GM21717 (cell line): ENCODE measurements at regions not wholly inside any gene's neighbourhood (a gene's known extent, or its start where the extent isn't known, plus 50 kb on each side); places are given as distances from the start of the nearest gene placed in this dataset.
A peak's percentile ranks its signal among the peaks of the same experiment; 100 is the strongest.
"Not testable (repeated sequence)": the region's sequence is repeated elsewhere in the genome, so short reads cannot be mapped to it uniquely, and the experiment has no call there.

ENCODE experiments used
- ATAC-seq: cut with Tn5 transposase; IDR thresholded peaks from one replicate; pipeline ENCODE4 v1.9.1; 2021; ENCODE audit warnings: mild to moderate bottlenecking, moderate library complexity; ENCODE audit not compliant: unreplicated experiment

DNA sequence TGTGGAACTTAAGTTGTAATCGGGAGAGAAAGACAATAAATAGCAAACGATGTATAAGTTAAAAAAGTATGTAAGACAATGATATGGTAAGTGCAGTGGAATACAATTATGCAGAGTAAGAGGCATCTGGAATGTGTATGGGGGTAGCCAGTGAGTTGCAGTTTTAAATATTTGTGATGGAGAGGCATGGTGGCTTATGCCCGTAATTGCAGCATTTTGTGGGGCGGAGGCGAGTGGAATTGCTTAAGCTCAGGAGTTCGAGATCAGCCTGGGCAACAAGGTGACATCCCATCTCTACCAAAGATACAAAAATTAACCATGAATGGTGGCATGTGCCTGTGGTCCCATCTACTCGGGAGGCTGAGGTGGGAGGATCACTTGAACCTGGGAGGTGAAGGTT lies 52.5 kb upstream of the WDFY3 start:
- ATAC-seq, result no peak

DNA sequence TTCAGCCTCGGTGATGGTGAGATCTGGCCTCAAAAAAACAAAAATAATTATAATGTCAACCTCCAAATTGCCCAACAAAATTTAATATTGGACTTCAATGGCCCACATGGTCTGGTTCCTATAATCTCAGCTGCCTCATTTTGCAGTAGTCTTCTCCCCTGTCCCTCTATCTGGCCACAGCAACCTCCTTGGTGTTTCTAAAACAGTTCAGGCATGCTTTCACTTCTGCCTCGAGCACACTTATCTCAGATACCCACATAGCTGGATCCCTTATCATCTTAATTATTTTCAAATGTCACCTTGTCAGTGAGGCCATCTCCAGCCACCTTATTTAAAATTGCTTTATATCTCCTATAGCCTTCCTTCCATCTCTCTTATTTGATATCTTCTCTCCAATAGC lies 52.9 kb upstream of the WDFY3 start:
- ATAC-seq, result no peak

DNA sequence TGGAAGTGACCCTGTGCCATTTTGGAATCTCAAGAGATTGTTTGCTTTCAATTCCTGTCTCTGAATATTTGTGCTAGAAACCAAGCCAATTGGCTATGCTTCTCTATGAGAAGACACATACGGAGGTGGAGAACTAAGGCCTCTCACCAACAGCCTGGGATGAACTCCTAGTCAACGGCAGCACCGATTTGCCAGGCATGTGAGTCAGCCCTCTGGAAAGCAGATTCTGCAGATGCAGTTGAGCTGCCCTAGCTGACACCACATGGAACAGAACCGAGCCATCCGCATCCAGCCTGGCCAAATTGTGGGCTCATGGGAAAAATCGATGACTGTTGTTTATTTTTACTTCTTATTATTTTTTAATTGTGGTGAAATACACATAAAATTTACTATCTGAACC lies 58.2 kb upstream of the WDFY3 start:
- no peak for ATAC-seq

DNA sequence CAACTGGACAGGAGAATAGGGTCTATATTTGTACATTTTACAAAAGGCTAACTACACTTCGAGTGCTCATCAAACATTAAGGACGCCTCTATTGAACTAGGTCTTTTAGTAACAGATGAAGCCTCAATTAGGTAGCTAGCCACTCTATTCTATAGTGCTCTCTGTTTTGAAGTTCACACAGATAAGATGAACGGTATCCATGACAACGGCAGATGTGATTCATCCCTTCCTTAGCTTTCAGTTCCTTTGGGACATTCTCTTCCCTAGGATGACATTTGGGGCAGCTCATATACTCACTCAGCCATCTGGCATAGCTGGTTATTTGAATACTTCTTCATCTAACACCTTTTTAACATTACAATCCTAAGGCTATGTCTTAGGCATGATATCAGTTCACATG lies 62.4 kb upstream of the WDFY3 start:
- ATAC-seq, result no peak

DNA sequence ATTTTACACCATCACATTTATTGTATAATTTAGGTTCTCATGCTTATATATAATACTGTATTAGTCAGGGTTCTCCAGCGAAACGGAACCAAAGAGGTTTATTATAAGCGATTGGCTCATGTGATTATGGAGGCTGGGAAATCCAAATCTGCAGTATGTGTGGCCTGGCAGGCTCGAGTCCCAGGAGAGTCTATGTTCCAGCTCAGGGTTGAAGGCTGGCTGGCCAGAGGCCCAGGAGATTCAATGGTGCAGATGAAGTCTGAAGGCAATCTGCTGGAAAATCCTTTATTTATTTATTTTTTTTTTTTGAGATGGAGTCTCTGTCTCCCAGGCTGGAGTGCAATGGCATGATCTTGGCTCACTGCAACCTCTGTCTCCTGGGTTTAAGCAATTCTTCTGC lies 63.0 kb upstream of the WDFY3 start:
- no peak for ATAC-seq

DNA sequence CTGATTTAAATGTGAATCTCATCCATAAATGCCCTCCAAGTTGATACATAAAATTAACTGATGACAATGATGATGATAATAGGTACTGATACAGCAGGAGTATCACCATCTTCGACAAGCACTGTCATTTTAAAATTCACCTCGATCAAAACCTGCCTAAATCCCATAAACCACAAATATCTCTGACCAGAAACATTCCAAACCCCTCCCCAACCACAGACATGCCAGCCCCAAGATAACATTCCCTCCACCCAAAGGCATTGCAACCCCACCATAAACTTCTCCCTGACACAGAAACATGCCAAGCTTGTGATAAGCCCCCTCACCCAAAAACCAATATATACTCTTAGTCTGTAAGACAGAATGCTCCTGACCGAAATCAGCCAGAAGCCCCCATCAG lies 63.7 kb upstream of the WDFY3 start:
- no peak for ATAC-seq

DNA sequence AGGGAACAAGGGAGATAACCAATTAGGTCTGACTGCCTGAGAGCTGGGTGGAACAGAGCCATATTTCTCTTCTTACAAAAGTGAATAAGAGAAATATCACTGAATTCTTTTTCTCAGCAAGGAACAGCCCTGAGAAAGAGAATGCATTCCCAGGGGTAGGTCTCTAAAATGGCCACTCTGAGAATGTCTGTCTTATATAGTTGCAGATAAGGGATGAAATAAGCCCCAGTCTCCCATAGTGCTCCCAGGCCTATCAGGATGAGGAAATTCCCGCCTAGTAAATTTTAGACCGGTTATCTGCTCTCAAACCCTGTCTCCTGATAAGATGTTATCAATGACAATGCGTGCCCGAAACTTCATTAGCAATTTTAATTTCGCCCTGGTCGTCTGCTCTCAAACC lies 67.3 kb upstream of the WDFY3 start:
- ATAC-seq, result not testable (repeated sequence)

DNA sequence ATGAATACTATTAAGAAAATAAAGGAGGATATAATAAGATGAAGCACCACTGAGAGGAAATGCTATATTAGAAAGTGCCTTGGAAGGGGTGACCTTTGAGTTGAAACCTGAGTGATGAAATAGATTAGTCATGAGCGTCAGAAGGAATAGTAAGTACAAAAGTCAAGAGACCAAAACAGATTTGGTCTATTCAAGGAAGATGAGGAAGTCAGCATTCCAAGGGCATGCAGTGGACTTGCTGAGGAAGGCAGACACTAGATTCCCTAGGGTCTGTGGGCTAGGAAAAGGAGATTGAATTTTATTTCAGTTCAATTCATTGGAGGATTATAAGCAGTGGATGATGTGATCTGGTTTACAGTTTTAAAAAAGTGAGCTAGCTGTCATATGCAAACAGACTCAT lies 73.0 kb upstream of the WDFY3 start:
- no peak for ATAC-seq

DNA sequence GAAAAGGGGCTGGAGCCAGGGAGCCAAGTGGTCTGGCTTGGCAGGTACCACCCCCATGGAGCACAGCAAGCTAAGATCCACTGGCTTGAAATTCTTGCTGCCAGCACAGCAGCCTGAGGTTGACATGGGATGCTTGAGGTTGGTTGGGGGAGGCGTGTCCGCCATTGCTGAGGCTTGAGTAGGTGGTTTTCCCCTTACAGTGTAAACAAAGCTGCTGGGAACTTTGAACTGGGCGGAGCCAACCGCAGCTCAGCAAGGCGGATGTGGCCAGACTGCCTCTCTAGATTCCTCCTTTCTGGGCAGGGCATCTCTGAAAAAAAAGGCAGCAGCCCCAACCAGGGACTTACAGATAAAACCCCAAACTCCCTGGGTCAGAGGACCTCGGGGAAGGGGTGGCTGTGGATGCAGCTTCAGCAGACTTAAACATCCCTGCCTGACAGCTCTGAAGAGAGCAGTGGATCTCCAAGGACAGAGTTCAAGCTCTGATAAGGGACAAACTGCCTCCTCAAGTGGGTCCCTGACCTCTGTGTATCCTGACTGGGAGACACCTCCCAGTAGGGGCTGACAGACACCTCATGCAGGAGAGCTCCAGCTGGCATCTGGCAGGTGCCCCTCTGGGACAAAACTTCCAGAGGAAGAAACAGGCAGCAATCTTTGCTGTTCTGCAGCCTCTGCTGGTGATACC lies 77.5 kb upstream of the WDFY3 start:
- ATAC-seq, result not testable (repeated sequence)

DNA sequence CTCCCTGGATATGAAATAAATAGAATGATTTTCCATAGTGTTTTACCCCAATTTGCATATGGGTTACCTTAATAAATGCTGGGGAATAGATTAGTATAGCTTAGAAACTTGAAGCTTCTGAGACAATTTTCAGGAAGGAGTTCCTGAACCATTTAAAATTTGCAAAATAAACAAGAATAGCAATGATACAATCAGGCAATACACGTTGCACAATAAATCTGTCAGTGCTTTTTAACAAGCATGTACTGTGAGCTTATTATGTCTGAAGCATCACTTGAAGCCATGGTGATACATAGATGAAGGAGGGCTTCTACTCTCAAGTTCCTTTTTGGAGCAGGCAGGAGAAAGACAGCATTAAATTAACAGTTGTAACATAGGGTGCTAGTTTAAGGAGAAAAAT lies 84.2 kb upstream of the WDFY3 start:
- no peak for ATAC-seq

DNA sequence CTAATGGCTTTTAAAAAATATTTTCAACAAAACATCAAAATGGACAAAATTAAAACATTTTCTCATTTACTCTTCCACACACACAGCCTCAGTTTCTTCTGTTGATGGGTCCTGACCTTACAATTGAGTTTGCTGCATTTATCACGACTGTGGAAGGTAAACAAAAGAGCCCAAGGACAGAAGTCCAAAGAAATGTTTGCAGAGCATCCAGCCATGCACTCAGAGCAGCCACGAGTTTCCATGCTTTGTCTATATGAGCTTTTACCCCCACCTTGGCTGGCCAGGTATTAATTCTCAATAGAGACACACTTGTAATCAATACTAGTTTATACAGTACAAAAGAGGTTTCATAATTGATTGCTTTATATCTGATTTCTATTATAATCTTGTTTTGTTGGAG lies 85.0 kb upstream of the WDFY3 start:
- ATAC-seq, result no peak

DNA sequence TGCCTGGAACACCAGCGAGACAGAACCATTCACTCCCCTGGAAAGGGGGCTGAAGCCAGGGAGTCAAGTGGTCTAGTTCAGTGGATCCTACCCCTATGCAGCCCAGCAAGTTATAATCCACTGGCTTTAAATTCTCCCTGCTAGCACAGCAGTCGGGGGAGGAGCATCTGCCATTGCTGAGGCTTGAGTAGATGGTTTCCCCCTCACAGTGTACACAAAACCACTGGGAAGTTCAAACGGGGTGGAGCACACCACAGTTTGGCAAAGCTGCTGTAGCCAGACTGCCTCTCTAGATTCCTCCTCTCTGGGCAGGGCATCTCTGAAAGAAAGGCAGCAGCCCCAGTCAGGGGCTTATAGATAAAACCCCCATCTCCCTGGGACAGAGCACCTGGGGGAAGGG lies 88.4 kb upstream of the WDFY3 start:
- ATAC-seq, result not testable (repeated sequence)

DNA sequence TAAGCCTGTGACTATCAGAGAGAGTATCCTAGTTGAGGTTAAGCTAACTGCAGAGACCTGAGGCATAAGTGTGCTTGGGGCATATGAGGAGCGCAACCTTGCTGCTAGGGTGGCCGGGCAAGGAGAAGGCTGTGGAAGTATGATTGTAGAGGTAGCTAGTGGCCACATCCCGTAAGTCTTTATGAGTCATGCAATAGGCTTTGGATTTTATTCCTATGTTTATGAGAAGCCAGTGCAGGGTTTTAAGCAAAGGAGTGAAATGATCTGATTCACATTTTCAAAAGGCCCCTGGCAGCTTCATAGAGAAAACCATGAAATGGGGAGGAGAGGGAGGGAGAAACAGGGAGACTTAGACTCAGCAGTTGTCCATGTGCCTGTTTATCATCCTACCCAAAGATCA lies 92.1 kb upstream of the WDFY3 start:
- ATAC-seq, result no peak

DNA sequence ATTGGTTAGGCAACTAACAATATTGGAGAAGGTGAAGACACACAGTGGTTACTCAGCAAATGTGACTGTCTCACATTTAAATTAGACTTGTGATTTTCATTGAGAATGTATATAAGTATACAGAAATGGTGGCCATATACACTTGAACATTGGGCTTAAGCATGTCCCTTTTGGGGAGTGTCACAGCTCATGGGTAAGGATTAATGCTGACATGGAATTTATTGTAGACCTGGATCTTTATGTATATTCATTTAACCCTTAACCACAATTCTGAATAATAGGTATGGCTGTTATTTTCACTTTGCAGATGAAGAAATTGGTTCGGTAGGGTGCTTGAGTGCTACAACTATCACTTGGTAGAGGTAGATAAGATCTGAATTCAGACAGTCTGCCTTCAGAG lies 95.5 kb upstream of the WDFY3 start:
- no peak for ATAC-seq

DNA sequence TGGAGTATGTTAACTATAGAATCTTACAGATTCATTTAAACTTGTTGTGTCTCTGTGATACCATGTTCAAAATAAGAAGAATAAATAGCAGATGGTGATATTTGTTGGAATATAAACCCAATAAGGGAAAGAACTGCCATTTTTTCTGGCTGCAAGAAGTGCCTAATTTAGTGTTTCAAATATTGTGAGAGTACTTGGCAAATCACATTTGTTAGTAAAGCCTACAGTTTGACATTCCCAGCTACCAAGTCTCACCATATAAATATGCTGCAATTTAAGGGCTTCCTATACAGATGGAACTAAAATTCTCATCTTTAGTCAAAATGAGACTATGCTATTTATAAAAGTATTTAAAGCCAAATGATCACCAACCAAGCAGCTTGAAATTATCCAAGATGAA lies 96.0 kb upstream of the WDFY3 start:
- no peak for ATAC-seq

DNA sequence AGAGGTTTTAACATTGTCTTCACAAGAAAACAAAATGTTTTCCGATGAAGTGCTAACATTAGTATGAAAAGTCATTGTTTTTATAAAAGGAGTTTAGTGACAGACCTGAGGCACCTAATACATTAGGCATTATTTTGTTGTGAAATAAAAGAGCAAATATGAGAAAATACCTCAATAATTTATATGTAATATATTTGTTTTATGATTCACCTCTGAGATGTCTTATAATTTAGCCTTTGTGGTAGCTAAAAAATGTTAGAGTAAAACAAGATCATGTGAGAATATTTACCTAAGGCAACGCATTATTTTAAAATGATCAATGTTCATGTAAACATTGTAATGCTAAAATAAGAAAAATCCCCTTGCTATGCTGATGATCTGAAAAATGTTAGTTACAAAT lies 100.9 kb upstream of the WDFY3 start:
- no peak for ATAC-seq

DNA sequence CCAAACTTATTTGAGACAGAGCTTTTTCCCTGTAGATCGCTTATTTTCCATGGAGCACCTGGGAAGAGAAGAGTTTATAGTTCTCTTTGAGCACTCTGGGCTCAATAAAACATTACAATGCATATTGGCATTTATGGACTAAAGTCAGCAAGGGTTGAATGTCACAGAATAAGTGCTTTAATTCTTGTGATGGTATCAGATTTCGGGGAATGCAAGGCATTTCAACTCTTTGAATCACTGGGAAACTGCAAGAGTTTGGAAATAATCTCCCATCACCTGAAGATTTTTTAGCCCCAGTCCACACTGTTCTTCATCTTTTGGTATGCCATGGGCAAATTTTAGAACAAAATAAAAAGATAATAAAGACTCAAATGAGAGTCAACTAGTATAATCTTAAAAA lies 111.5 kb upstream of the WDFY3 start:
- ATAC-seq, result no peak

DNA sequence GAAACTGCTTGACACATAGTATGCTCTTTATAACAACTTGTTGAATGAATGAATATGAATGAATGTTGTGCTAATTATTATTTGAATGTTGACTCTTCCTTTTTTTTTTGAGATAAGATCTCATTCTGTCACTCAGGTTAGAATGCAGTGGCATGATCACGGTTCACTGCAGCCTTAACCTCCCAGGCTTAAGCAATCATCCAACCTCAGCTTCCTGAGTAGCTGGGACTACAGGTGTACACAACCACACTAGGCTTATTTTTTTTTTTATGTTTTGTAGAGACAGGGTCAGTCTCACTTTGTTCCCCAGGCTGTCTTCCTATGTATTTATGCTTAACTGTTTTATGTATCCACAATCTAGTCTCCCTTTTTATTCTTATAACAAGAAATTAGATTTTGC lies 114.7 kb upstream of the WDFY3 start:
- ATAC-seq, result no peak

DNA sequence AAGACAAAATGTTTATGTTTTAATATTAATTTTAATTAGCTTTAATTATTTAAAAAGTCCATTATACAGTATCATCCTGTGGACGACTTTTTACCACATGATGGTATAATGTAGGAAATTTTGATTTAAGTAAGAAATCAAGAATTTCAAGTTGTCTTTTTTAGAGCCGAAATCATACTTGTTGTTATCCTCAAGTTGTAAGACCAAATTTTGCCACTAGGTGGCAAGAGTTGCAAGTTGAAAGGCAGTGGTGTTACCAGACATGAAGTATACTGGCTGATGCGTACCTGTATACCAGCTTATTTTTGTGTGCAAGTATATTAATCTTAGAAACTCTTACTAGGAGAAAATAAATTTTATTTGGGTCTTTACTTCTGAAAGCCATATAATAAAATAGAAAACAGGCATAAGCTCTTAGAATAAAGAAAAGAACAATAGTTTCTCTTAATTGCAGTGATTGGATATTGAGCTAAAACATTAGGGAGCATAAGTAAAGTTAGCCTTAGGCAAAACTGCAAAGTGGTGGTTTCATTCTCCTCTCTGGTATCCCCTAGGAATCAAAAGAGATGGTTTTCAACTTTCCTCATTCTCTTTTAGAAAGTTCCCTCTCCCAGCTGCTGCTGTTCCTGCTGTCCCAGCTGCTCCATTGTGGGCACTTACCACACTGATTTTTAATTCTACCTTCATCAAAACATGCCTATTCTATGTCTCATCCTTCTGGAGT lies 118.0 kb upstream of the WDFY3 start:
- ATAC-seq, result peak; percentile 72

DNA sequence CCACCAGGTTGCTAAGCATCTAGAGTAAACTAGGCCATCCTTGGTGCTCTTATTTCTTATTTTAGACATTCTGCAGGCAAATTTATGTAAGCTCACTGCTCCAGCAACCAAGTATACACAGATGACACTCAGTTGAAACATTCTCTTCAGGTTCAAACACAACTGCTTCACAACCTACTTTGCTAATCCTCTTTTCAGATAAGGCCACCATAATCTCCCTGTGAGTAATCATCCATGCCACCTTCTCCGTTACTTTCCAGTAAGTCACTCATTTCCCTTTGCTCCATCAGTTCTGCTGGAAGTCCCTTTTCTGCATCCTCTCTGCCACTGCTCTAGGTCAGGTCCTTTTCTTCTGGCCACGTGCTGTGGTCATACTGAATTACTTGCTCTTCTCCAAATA lies 120.2 kb upstream of the WDFY3 start:
- no peak for ATAC-seq

DNA sequence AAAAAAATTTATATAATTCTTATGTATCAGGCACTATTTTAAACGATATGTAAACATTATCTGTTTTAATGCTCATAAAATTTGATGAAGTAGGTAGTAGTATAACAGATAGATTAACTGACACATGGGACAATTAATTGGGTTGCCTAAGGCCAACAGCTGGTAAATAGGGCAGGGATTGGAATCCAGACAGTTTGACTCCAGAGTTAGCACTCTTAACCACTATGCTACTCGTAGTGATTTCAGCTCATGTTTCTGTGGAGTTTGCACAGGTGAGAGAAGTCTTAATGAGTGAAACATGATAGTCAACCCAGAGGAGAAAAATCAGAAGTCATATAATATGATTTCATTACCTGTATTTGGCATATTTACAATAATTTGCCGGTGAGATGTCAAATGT lies 126.0 kb upstream of the WDFY3 start:
- no peak for ATAC-seq

DNA sequence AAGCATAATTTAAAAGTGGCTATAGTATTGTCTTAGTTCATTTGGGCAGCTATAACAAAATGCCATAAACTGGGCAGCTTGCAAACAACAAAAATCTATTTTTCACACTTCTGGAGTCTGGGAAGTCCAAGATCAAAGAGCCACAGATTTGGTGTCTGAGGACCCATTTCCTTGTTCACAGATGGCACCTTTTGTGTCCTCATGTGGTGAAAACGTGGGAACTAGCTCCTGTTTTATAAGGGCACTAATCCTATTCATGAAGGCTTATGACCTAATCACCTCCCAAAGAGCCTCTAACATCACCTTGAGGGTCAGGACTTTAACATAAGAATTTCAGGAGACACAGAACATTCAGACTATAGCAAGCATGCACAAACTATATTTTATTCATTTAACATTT lies 126.5 kb upstream of the WDFY3 start:
- no peak for ATAC-seq

DNA sequence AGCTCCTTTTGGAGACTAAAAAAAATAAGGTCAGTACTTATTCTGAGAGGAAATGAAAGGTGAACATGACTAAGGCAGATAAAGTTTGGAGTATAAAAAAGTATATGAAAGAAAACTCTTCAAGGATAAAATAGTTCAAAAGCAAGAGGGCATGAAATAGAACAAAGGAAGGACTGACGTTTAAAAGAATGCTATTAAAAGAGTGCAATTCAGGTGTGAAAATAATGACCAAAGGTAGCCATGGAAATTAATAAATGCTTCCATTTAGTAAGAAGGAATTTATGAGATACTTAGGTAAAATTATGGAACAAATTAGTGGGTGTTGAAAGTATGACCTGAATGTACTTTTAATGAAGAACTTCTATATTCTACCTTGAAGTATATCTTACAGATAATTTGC lies 128.2 kb upstream of the WDFY3 start:
- no peak for ATAC-seq
